DMS153 (cell line): ENCODE measurements at regions not wholly inside any gene's neighbourhood (a gene's known extent, or its start where the extent isn't known, plus 50 kb on each side); places are given as distances from the start of the nearest gene placed in this dataset.
"Not testable (repeated sequence)": the region's sequence is repeated elsewhere in the genome, so short reads cannot be mapped to it uniquely, and the experiment has no call there.

Source experiments
- DNase-seq: peaks from one replicate; lab custom pipeline; 2025; lab: John Stamatoyannopoulos, UW

GRCh38 chr10:34908481-34908880, 93.4 kb upstream of the PARD3 start:
- DNase-seq, result no peak

GRCh38 chr10:34907743-34908430, 92.8 kb upstream of the PARD3 start:
- DNase-seq, result no peak

- peak; percentile 57 for DNase-seq
Measured at GRCh38 chr10:34906067-34906965, 91.2 kb upstream of the PARD3 start.

GRCh38 chr10:34905200-34905927, 90.3 kb upstream of the PARD3 start:
- no peak for DNase-seq

GRCh38 chr10:34904191-34904590, 89.1 kb upstream of the PARD3 start:
- no peak for DNase-seq

- DNase-seq, result no peak
Measured at GRCh38 chr10:34899161-34899560, 84.1 kb upstream of the PARD3 start.

- no peak for DNase-seq
Measured at GRCh38 chr10:34895977-34896376, 80.9 kb upstream of the PARD3 start.

GRCh38 chr10:34895046-34895445, 80.0 kb upstream of the PARD3 start:
- not testable (repeated sequence) for DNase-seq

- not testable (repeated sequence) for DNase-seq
Measured at GRCh38 chr10:34892521-34892920, 77.4 kb upstream of the PARD3 start.

- no peak for DNase-seq
Measured at GRCh38 chr10:34890939-34891338, 75.8 kb upstream of the PARD3 start.

- DNase-seq, result no peak
Measured at GRCh38 chr10:34889004-34889869, 74.1 kb upstream of the PARD3 start.

GRCh38 chr10:34886906-34887642, 72.0 kb upstream of the PARD3 start:
- DNase-seq, result no peak

GRCh38 chr10:34885898-34886297, 70.8 kb upstream of the PARD3 start:
- DNase-seq, result no peak

GRCh38 chr10:34885011-34885410, 69.9 kb upstream of the PARD3 start:
- no peak for DNase-seq

- no peak for DNase-seq
Measured at GRCh38 chr10:34884272-34884952, 69.3 kb upstream of the PARD3 start.

- DNase-seq, result no peak
Measured at GRCh38 chr10:34880817-34881216, 65.7 kb upstream of the PARD3 start.

GRCh38 chr10:34878651-34879050, 63.6 kb upstream of the PARD3 start:
- not testable (repeated sequence) for DNase-seq

GRCh38 chr10:34875061-34875460, 60.0 kb upstream of the PARD3 start:
- no peak for DNase-seq

GRCh38 chr10:34872820-34873219, 57.7 kb upstream of the PARD3 start:
- no peak for DNase-seq

GRCh38 chr10:34869135-34869836, 54.2 kb upstream of the PARD3 start:
- no peak for DNase-seq
